HFFc6 (cell line): ENCODE measurements at regions not wholly inside any gene's neighbourhood (a gene's known extent, or its start where the extent isn't known, plus 50 kb on each side); places are given as distances from the start of the nearest gene placed in this dataset.
A peak's percentile ranks its signal among the peaks of the same experiment; 100 is the strongest.

Source experiments
- DNase-seq: peaks from one replicate; pipeline ENCODE4 v3.0.0-alpha.2; 2018
- H3K27ac Mint-ChIP-seq: 2 replicates; pipeline ENCODE4 v1.8.0; 2020; ENCODE audit warnings: mild to moderate bottlenecking, mixed read lengths
- H3K27me3 Mint-ChIP-seq: 2 replicates; pipeline ENCODE4 v1.8.0; 2021; ENCODE audit warnings: mild to moderate bottlenecking, moderate library complexity, mixed read lengths; ENCODE audit not compliant: insufficient read depth
- H3K36me3 Mint-ChIP-seq: 2 replicates; pipeline ENCODE4 v1.8.0; 2021; ENCODE audit warnings: low read depth, mixed read lengths
- H3K4me1 Mint-ChIP-seq: 2 replicates; pipeline ENCODE4 v1.8.0; 2020; ENCODE audit warnings: low read depth, mixed read lengths
- H3K4me3 Mint-ChIP-seq: 2 replicates; pipeline ENCODE4 v1.8.0; 2020; ENCODE audit warnings: mild to moderate bottlenecking, moderate library complexity, mixed read lengths
- H3K9me3 Mint-ChIP-seq: 2 replicates; pipeline ENCODE4 v1.8.0; 2020; ENCODE audit warnings: mild to moderate bottlenecking, mixed read lengths
- CTCF ChIP-seq: fragments of 200-600 bp; sonication (generic); IDR thresholded peaks from 2 replicates; pipeline ENCODE4 v1.5.0; 2021; ENCODE audit warnings: antibody characterized with exemption, mild to moderate bottlenecking

GRCh38 chr7:92916770-92917224 is 80.4 kb upstream of the CDK6 start:
- peaks cover 17% of the 10 kb centered on the region for H3K4me1 Mint-ChIP-seq

GRCh38 chr7:92915348-92915747 is 79.0 kb upstream of the CDK6 start:
- TF ChIP-seq CTCF: no peak
- no peak overlapping the region for H3K27ac Mint-ChIP-seq
- DNase-seq: no peak
- H3K27me3 Mint-ChIP-seq: no peaks in the 10 kb centered on the region
- H3K4me3 Mint-ChIP-seq: no peak overlapping the region
- H3K9me3 Mint-ChIP-seq: peaks cover 4% of the 10 kb centered on the region
- no peaks in the 10 kb centered on the region for H3K36me3 Mint-ChIP-seq
- peaks cover 17% of the 10 kb centered on the region for H3K4me1 Mint-ChIP-seq

More at GRCh38 chr7:92916770-92917224, 80.4 kb upstream of the CDK6 start:
- H3K27me3 Mint-ChIP-seq: 0 out of 2 replicates have a peak, but pooled peaks cover under 1% of the 10 kb centered on the region
- peak overlapping the region; percentile 72 for H3K27ac Mint-ChIP-seq
- peaks cover 9% of the 10 kb centered on the region for H3K9me3 Mint-ChIP-seq
- no peaks in the 10 kb centered on the region; the same call in 1 of the 2 replicates for H3K36me3 Mint-ChIP-seq
- no peak for TF ChIP-seq CTCF
- no peak overlapping the region for H3K4me3 Mint-ChIP-seq
- peak; percentile 67 for DNase-seq

GRCh38 chr7:92914645-92915044 is 78.3 kb upstream of the CDK6 start:
- Mint-ChIP-seq H3K27ac (no peak overlapping the region), H3K4me3 (no peak overlapping the region), H3K36me3 (no peaks in the 10 kb centered on the region), H3K9me3 (no peaks in the 10 kb centered on the region), H3K4me1 (peaks cover 17% of the 10 kb centered on the region), H3K27me3 (no peaks in the 10 kb centered on the region)
- DNase-seq: no peak
- no peak for TF ChIP-seq CTCF

GRCh38 chr7:92913849-92914248 is 77.5 kb upstream of the CDK6 start:
- Mint-ChIP-seq H3K9me3 (no peaks in the 10 kb centered on the region), H3K27ac (no peak overlapping the region), H3K36me3 (no peaks in the 10 kb centered on the region), H3K4me3 (no peak overlapping the region), H3K27me3 (no peaks in the 10 kb centered on the region), H3K4me1 (peaks cover 17% of the 10 kb centered on the region)
- DNase-seq: no peak
- TF ChIP-seq CTCF: no peak

- Mint-ChIP-seq H3K27ac (no peak overlapping the region), H3K9me3 (no peaks in the 10 kb centered on the region), H3K4me3 (no peak overlapping the region), H3K4me1 (peaks cover 6% of the 10 kb centered on the region), H3K36me3 (no peaks in the 10 kb centered on the region), H3K27me3 (no peaks in the 10 kb centered on the region)
- TF ChIP-seq CTCF: no peak
- DNase-seq: no peak
Measured at GRCh38 chr7:92910976-92911375, 74.6 kb upstream of the CDK6 start.
